Loucy (cell line): ENCODE measurements at regions not wholly inside any gene's neighbourhood (a gene's known extent, or its start where the extent isn't known, plus 50 kb on each side); places are given as distances from the start of the nearest gene placed in this dataset.

ENCODE experiments used
- CTCF ChIP-seq: fragments of 200-600 bp; sonication (generic); conservative IDR thresholded peaks from 2 replicates; pipeline ENCODE4 v1.5.1; 2014; ENCODE audit warnings: mild to moderate bottlenecking, antibody characterized with exemption, low read length
- EZH2phosphoT487 ChIP-seq: fragments of 200-600 bp; IDR thresholded peaks from 2 replicates; pipeline ENCODE4 v1.6.1; 2018; ENCODE audit warnings: antibody characterized with exemption, mild to moderate bottlenecking, moderate library complexity, borderline replicate concordance

GRCh38 chr1:213519098-213519497, 468.1 kb downstream of the RPS6KC1 start:
- no peak for TF ChIP-seq CTCF
- no peak for TF ChIP-seq EZH2phosphoT487
